ENCODE measurements at regions not wholly inside any gene's neighbourhood (a gene's known extent, or its start where the extent isn't known, plus 50 kb on each side); places are given as distances from the start of the nearest gene placed in this dataset.

- TF ChIP-seq CTCF (conservative IDR thresholded peaks at IDR 0.05) (no peak), ZFX (IDR thresholded peaks at IDR 0.05) (no peak)
- no peak overlapping the region for H3K27ac ChIP-seq
Observed at GRCh38 chr2:22329211-22330154, 1055.5 kb upstream of the KLHL29 start.

GRCh38 chr2:22336414-22336813 lies 1048.6 kb upstream of the KLHL29 start:
- no peak for TF ChIP-seq ZFX (IDR thresholded peaks at IDR 0.05)
- TF ChIP-seq CTCF (conservative IDR thresholded peaks at IDR 0.05), result no peak
- H3K27ac ChIP-seq, result no peak overlapping the region

- H3K27ac ChIP-seq, result no peak overlapping the region
- no peak for TF ChIP-seq CTCF (conservative IDR thresholded peaks at IDR 0.05)
- no peak for TF ChIP-seq ZFX (IDR thresholded peaks at IDR 0.05)
Observed at GRCh38 chr2:22340716-22341115, 1044.3 kb upstream of the KLHL29 start.

- TF ChIP-seq CTCF (conservative IDR thresholded peaks at IDR 0.05) (no peak), ZFX (IDR thresholded peaks at IDR 0.05) (no peak)
- no peak overlapping the region for H3K27ac ChIP-seq
Observed at GRCh38 chr2:22347306-22347705, 1037.7 kb upstream of the KLHL29 start.

- TF ChIP-seq CTCF (conservative IDR thresholded peaks at IDR 0.05) (no peak), ZFX (IDR thresholded peaks at IDR 0.05) (no peak)
- no peak overlapping the region for H3K27ac ChIP-seq
Observed at GRCh38 chr2:22350621-22351020, 1034.4 kb upstream of the KLHL29 start.

- H3K27ac ChIP-seq, result no peak overlapping the region
Observed at GRCh38 chr2:22355816-22356433, 1029.1 kb upstream of the KLHL29 start.

More at GRCh38 chr2:22355816-22356433, 1029.1 kb upstream of the KLHL29 start:
- TF ChIP-seq CTCF (conservative IDR thresholded peaks at IDR 0.05) (peak; percentile 92), ZFX (IDR thresholded peaks at IDR 0.05) (no peak)

Data from C4-2B (cell line).